ENCODE measurements at regions not wholly inside any gene's neighbourhood (a gene's known extent, or its start where the extent isn't known, plus 50 kb on each side); places are given as distances from the start of the nearest gene placed in this dataset.

- TF ChIP-seq POLR2A (IDR thresholded peaks at IDR 0.05), result no peak
- TF ChIP-seq CTCF (IDR thresholded peaks at IDR 0.05), result no peak
Observed at GRCh38 chr2:171253279-171253678, 92.6 kb upstream of the TLK1 start.
